ENCODE measurements at regions not wholly inside any gene's neighbourhood (a gene's known extent, or its start where the extent isn't known, plus 50 kb on each side); places are given as distances from the start of the nearest gene placed in this dataset.

DNA sequence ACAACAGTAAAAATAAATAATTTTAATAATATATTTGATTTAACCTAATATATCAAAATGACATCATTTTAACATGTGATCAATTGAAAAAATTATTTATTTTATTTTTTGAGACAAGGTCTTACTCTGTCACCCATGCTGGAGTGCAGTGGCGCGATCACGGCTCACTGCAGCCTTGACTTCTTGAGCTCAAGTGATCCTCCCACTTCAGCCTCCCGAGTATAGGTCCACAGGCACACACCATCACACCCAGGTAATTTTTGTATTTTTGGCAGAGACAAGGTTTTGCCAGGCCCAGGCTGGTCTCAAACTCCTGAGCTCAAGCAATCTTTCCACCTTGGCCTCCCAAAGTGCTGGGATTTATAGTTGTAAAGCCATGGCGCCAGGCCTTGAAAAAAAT is 126.7 kb upstream of the COPS8 start:
- Mint-ChIP-seq H3K9me3 (peaks cover 8% of the 10 kb centered on the region), H3K27ac (no peak overlapping the region), H3K4me1 (no peaks in the 10 kb centered on the region; the same call in 1 of the 2 replicates), H3K4me3 (no peak overlapping the region), H3K27me3 (ENCODE audit: low read depth) (no peaks in the 10 kb centered on the region; the same call in none of the 2 replicates), H3K36me3 (no peaks in the 10 kb centered on the region)
- no peak for DNase-seq (ENCODE audit: low spot score)
- POLR2A ChIA-PET = no interaction called here
- ATAC-seq = no peak
- CTCF ChIA-PET = no interaction called here
- TF ChIP-seq, protein P1, sequence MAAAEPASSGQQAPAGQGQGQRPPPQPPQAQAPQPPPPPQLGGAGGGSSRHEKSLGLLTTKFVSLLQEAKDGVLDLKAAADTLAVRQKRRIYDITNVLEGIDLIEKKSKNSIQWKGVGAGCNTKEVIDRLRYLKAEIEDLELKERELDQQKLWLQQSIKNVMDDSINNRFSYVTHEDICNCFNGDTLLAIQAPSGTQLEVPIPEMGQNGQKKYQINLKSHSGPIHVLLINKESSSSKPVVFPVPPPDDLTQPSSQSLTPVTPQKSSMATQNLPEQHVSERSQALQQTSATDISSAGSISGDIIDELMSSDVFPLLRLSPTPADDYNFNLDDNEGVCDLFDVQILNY (CRISPR knock-in tag; IDR thresholded peaks at IDR 0.05) = no peak
- TF ChIP-seq TEAD4 (CRISPR knock-in tag; IDR thresholded peaks at IDR 0.05) (no peak), ZNF423 (CRISPR knock-in tag; IDR thresholded peaks at IDR 0.05) (no peak), ATF1 (CRISPR knock-in tag; IDR thresholded peaks at IDR 0.05) (no peak), ELF4 (CRISPR knock-in tag; IDR thresholded peaks at IDR 0.05; ENCODE audit: low read depth) (no peak), SP1 (CRISPR knock-in tag; conservative IDR thresholded peaks at IDR 0.05) (no peak), NFE2L1 (CRISPR knock-in tag; IDR thresholded peaks at IDR 0.05) (no peak), JUN (CRISPR knock-in tag; IDR thresholded peaks at IDR 0.05) (no peak), ZNF416 (CRISPR knock-in tag; IDR thresholded peaks at IDR 0.05) (no peak), ZNF121 (CRISPR knock-in tag; IDR thresholded peaks at IDR 0.05) (no peak), ZNF138 (CRISPR knock-in tag; conservative IDR thresholded peaks at IDR 0.05) (no peak)
- TF ChIP-seq, protein P2, sequence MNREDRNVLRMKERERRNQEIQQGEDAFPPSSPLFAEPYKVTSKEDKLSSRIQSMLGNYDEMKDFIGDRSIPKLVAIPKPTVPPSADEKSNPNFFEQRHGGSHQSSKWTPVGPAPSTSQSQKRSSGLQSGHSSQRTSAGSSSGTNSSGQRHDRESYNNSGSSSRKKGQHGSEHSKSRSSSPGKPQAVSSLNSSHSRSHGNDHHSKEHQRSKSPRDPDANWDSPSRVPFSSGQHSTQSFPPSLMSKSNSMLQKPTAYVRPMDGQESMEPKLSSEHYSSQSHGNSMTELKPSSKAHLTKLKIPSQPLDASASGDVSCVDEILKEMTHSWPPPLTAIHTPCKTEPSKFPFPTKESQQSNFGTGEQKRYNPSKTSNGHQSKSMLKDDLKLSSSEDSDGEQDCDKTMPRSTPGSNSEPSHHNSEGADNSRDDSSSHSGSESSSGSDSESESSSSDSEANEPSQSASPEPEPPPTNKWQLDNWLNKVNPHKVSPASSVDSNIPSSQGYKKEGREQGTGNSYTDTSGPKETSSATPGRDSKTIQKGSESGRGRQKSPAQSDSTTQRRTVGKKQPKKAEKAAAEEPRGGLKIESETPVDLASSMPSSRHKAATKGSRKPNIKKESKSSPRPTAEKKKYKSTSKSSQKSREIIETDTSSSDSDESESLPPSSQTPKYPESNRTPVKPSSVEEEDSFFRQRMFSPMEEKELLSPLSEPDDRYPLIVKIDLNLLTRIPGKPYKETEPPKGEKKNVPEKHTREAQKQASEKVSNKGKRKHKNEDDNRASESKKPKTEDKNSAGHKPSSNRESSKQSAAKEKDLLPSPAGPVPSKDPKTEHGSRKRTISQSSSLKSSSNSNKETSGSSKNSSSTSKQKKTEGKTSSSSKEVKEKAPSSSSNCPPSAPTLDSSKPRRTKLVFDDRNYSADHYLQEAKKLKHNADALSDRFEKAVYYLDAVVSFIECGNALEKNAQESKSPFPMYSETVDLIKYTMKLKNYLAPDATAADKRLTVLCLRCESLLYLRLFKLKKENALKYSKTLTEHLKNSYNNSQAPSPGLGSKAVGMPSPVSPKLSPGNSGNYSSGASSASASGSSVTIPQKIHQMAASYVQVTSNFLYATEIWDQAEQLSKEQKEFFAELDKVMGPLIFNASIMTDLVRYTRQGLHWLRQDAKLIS (CRISPR knock-in tag; IDR thresholded peaks at IDR 0.05; ENCODE audit: borderline replicate concordance) = no peak
- TF ChIP-seq, protein P3, sequence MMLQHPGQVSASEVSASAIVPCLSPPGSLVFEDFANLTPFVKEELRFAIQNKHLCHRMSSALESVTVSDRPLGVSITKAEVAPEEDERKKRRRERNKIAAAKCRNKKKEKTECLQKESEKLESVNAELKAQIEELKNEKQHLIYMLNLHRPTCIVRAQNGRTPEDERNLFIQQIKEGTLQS (CRISPR knock-in tag; conservative IDR thresholded peaks at IDR 0.05) = no peak
- TF ChIP-seq, protein P4, sequence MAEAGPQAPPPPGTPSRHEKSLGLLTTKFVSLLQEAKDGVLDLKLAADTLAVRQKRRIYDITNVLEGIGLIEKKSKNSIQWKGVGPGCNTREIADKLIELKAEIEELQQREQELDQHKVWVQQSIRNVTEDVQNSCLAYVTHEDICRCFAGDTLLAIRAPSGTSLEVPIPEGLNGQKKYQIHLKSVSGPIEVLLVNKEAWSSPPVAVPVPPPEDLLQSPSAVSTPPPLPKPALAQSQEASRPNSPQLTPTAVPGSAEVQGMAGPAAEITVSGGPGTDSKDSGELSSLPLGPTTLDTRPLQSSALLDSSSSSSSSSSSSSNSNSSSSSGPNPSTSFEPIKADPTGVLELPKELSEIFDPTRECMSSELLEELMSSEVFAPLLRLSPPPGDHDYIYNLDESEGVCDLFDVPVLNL (CRISPR knock-in tag; IDR thresholded peaks at IDR 0.05; ENCODE audit: borderline replicate concordance, low read depth) = no peak
- TF ChIP-seq, protein P5, sequence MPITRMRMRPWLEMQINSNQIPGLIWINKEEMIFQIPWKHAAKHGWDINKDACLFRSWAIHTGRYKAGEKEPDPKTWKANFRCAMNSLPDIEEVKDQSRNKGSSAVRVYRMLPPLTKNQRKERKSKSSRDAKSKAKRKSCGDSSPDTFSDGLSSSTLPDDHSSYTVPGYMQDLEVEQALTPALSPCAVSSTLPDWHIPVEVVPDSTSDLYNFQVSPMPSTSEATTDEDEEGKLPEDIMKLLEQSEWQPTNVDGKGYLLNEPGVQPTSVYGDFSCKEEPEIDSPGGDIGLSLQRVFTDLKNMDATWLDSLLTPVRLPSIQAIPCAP (CRISPR knock-in tag; IDR thresholded peaks at IDR 0.05) = no peak
- TF ChIP-seq, protein P6, sequence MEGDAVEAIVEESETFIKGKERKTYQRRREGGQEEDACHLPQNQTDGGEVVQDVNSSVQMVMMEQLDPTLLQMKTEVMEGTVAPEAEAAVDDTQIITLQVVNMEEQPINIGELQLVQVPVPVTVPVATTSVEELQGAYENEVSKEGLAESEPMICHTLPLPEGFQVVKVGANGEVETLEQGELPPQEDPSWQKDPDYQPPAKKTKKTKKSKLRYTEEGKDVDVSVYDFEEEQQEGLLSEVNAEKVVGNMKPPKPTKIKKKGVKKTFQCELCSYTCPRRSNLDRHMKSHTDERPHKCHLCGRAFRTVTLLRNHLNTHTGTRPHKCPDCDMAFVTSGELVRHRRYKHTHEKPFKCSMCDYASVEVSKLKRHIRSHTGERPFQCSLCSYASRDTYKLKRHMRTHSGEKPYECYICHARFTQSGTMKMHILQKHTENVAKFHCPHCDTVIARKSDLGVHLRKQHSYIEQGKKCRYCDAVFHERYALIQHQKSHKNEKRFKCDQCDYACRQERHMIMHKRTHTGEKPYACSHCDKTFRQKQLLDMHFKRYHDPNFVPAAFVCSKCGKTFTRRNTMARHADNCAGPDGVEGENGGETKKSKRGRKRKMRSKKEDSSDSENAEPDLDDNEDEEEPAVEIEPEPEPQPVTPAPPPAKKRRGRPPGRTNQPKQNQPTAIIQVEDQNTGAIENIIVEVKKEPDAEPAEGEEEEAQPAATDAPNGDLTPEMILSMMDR (IDR thresholded peaks at IDR 0.05) = no peak

DNA sequence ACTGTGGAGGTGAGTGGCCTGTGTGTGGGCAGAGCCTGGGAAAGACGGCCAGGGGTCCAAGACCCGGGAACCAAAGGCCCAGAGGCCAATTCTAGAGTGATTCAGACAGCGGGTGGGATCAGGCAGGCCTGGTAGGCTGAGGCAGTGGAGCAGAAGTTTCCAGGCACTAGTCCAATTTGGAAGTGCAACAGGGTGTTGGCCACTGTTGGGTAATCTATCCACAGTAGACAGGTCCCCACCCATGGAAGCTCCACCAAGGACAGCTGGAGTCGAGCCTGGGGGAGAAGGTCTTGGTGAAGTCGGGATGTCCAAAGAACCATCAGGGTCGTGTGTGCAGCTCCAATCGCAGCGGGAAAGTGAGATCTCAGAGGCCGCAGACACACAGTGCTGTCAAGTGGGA is 125.8 kb upstream of the COPS8 start:
- H3K4me1 Mint-ChIP-seq = peaks cover 4% of the 10 kb centered on the region
- TF ChIP-seq JUN (CRISPR knock-in tag; IDR thresholded peaks at IDR 0.05) (no peak), NR1H2 (CRISPR knock-in tag; IDR thresholded peaks at IDR 0.05) (no peak), SMAD4 (CRISPR knock-in tag; IDR thresholded peaks at IDR 0.05) (no peak)
- TF ChIP-seq, protein P2 (CRISPR knock-in tag; IDR thresholded peaks at IDR 0.05; ENCODE audit: borderline replicate concordance) = no peak
- no peaks in the 10 kb centered on the region for H3K36me3 Mint-ChIP-seq
- no peak overlapping the region for H3K27ac Mint-ChIP-seq
- POLR2A ChIA-PET = no interaction called here
- ATAC-seq (no peak), DNase-seq (ENCODE audit: low spot score) (no peak)
- no peak overlapping the region for H3K4me3 Mint-ChIP-seq
- CTCF ChIA-PET = no interaction called here
- peaks cover 4% of the 10 kb centered on the region for H3K27me3 Mint-ChIP-seq (ENCODE audit: low read depth)
- H3K9me3 Mint-ChIP-seq = peaks cover 5% of the 10 kb centered on the region; the same call in 1 of the 2 replicates
